ENCODE measurements at regions not wholly inside any gene's neighbourhood (a gene's known extent, or its start where the extent isn't known, plus 50 kb on each side); places are given as distances from the start of the nearest gene placed in this dataset.
"Not testable (repeated sequence)": the region's sequence is repeated elsewhere in the genome, so short reads cannot be mapped to it uniquely, and the experiment has no call there.

DNA sequence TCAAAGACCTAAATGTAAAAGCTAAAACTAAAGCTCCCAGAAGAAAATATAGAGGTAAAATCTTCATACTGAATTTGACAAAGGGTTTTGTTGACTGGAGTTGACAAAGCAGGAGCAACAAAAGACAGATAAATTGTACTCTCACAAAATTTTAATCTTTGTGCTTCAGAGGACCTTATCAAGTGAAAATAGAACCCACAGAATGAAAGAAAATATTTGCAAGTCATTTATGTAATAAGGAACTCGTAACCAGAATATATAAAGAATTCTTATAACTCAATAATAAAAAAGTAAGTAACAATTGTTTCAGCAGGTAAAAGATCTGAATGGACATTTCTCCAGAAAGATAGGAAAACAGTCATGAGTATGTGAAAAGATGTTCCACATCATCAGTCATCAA lies 62.0 kb upstream of the SRRM3 start:
- Histone ChIP-seq H3K4me1 (ENCODE audit: control insufficient read depth, insufficient read depth, low read length) (no peaks in the 10 kb centered on the region), H3K9ac (ENCODE audit: extremely low read depth, low read length, poor library complexity, severe bottlenecking) (no peak overlapping the region), H3K27ac (ENCODE audit: low read depth, low read length) (no peak overlapping the region), H3K36me3 (ENCODE audit: control insufficient read depth, insufficient read depth, low read length) (no peaks in the 10 kb centered on the region), H3K9me3 (ENCODE audit: control insufficient read depth, low read length) (no peaks in the 10 kb centered on the region), H3K27me3 (ENCODE audit: control insufficient read depth, insufficient read depth, low read length, poor library complexity, severe bottlenecking) (no peaks in the 10 kb centered on the region), H3K4me3 (ENCODE audit: low read length) (no peak overlapping the region)
- Mint-ChIP-seq H3K27ac (no peak overlapping the region), H3K4me1 (no peaks in the 10 kb centered on the region), H3K36me3 (ENCODE audit: low read depth) (no peaks in the 10 kb centered on the region), H3K4me3 (no peak overlapping the region), H3K9me3 (no peaks in the 10 kb centered on the region), H3K27me3 (ENCODE audit: insufficient read depth) (no peaks in the 10 kb centered on the region)
- TF ChIP-seq, protein P1, sequence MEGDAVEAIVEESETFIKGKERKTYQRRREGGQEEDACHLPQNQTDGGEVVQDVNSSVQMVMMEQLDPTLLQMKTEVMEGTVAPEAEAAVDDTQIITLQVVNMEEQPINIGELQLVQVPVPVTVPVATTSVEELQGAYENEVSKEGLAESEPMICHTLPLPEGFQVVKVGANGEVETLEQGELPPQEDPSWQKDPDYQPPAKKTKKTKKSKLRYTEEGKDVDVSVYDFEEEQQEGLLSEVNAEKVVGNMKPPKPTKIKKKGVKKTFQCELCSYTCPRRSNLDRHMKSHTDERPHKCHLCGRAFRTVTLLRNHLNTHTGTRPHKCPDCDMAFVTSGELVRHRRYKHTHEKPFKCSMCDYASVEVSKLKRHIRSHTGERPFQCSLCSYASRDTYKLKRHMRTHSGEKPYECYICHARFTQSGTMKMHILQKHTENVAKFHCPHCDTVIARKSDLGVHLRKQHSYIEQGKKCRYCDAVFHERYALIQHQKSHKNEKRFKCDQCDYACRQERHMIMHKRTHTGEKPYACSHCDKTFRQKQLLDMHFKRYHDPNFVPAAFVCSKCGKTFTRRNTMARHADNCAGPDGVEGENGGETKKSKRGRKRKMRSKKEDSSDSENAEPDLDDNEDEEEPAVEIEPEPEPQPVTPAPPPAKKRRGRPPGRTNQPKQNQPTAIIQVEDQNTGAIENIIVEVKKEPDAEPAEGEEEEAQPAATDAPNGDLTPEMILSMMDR (conservative IDR thresholded peaks at IDR 0.05): no peak
- WGBS, 2 experiments (ENCODE audit: insufficient coverage in 1 of 2, insufficient read length in 1 of 2): no CpG with 5 or more reads among the region's 1 CpG
- DNase-seq: no peak

DNA sequence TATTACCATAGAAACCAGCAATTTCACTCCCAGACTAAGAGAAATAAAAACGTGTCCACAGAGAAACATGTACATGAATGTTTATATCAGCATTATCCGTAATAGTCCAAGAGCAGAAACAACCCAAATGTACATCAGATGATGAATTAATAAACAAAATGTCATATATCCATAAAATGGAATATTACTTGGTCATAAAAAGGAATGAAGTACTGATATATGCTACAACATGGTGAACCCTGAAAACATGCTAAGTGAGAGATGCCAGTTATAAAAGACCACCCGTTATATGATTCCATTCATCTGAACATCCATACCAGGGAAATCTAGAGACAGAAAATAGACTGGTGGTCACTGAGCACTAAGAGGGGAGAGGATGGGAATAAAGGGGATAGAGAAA lies 61.4 kb upstream of the SRRM3 start:
- H3K9ac ChIP-seq (ENCODE audit: extremely low read depth, low read length, poor library complexity, severe bottlenecking); H3K27ac ChIP-seq (ENCODE audit: low read depth, low read length); DNase-seq; H3K9me3 ChIP-seq (ENCODE audit: control insufficient read depth, low read length); H3K4me1 Mint-ChIP-seq; H3K4me1 ChIP-seq (ENCODE audit: control insufficient read depth, insufficient read depth, low read length); H3K36me3 Mint-ChIP-seq (ENCODE audit: low read depth); H3K27ac Mint-ChIP-seq; H3K27me3 Mint-ChIP-seq (ENCODE audit: insufficient read depth); H3K36me3 ChIP-seq (ENCODE audit: control insufficient read depth, insufficient read depth, low read length); H3K4me3 Mint-ChIP-seq; H3K27me3 ChIP-seq (ENCODE audit: control insufficient read depth, insufficient read depth, low read length, poor library complexity, severe bottlenecking); H3K9me3 Mint-ChIP-seq; H3K4me3 ChIP-seq (ENCODE audit: low read length): not testable (repeated sequence)
- 92 to 100% methylated on average over 1 to 3 of the region's 3 CpGs for WGBS, 2 experiments (ENCODE audit: insufficient coverage in 1 of 2, insufficient read length in 1 of 2)

DNA sequence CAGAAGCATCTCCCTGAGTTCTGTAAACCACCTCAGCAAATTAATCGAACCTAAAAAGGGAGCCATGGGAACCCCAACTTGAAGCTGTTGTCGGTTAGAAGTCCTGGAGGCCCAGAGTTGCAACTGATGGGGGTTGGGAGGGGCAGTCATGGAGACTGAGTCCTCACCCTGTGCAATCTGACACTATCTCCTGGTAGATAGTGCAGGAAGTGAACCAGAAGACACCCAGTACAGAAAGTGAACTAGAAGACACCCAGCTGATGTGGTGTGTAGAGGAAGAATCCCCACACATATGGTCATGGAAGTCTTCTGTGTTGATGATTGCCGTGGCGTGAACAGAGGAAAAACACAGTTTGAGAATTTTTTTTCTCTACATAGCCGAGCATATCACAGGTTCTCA lies 58.8 kb upstream of the SRRM3 start:
- H3K27ac Mint-ChIP-seq: no peak overlapping the region
- no peaks in the 10 kb centered on the region for H3K36me3 ChIP-seq (ENCODE audit: control insufficient read depth, insufficient read depth, low read length)
- H3K27me3 ChIP-seq (ENCODE audit: control insufficient read depth, insufficient read depth, low read length, poor library complexity, severe bottlenecking): no peaks in the 10 kb centered on the region
- no peak overlapping the region for H3K4me3 ChIP-seq (ENCODE audit: low read length)
- 91 to 96% methylated on average over 4 to 5 of the region's 5 CpGs for whole genome bisulfite sequencing, 2 experiments (ENCODE audit: insufficient coverage in 1 of 2, insufficient read length in 1 of 2)
- H3K4me1 ChIP-seq (ENCODE audit: control insufficient read depth, insufficient read depth, low read length): no peaks in the 10 kb centered on the region
- H3K4me3 Mint-ChIP-seq: no peak overlapping the region
- no peak overlapping the region for H3K27ac ChIP-seq (ENCODE audit: low read depth, low read length)
- TF ChIP-seq, protein P1 (conservative IDR thresholded peaks at IDR 0.05): no peak
- no peaks in the 10 kb centered on the region for H3K9me3 ChIP-seq (ENCODE audit: control insufficient read depth, low read length)
- H3K9ac ChIP-seq (ENCODE audit: extremely low read depth, low read length, poor library complexity, severe bottlenecking): no peak overlapping the region
- DNase-seq: no peak
- no peaks in the 10 kb centered on the region for H3K36me3 Mint-ChIP-seq (ENCODE audit: low read depth)
- H3K4me1 Mint-ChIP-seq: no peaks in the 10 kb centered on the region
- no peaks in the 10 kb centered on the region for H3K27me3 Mint-ChIP-seq (ENCODE audit: insufficient read depth)
- H3K9me3 Mint-ChIP-seq: no peaks in the 10 kb centered on the region

DNA sequence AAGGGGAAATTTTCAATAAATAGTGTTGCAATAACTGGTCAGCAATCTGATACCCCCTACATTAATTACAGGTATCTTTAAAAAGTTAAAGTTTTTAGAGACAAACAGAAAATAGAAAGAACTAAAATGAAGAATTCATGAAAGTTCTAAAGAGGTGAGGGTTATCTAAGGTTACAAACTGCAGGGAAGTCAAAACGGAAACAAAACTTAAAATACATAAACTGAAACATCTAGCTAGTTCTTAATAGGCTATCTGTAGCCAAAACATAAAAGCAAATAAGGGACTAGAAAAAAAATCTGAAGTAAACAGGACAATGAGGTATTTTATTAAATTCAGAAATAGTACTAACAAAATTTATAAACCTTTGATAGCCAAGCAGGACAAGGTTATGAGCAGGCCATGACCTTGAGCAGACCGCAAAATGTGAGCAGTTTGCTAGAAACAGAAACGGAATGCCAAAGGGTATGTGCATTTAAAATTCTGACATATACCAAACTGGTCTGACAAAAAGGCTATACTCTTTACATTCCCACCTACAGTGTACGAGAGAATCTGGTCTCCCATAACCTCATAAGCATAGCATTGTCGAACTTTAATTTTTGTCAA lies 56.9 kb upstream of the SRRM3 start:
- H3K27ac Mint-ChIP-seq; H3K9ac ChIP-seq (ENCODE audit: extremely low read depth, low read length, poor library complexity, severe bottlenecking); DNase-seq; H3K27ac ChIP-seq (ENCODE audit: low read depth, low read length); H3K36me3 Mint-ChIP-seq (ENCODE audit: low read depth); H3K27me3 Mint-ChIP-seq (ENCODE audit: insufficient read depth); H3K4me3 Mint-ChIP-seq; H3K36me3 ChIP-seq (ENCODE audit: control insufficient read depth, insufficient read depth, low read length); H3K27me3 ChIP-seq (ENCODE audit: control insufficient read depth, insufficient read depth, low read length, poor library complexity, severe bottlenecking); H3K9me3 Mint-ChIP-seq; H3K4me1 Mint-ChIP-seq; H3K4me3 ChIP-seq (ENCODE audit: low read length); H3K4me1 ChIP-seq (ENCODE audit: control insufficient read depth, insufficient read depth, low read length); H3K9me3 ChIP-seq (ENCODE audit: control insufficient read depth, low read length): not testable (repeated sequence)
- 85 to 93% methylated on average over 2 to 5 of the region's 5 CpGs for WGBS, 2 experiments (ENCODE audit: insufficient coverage in 1 of 2, insufficient read length in 1 of 2)
